ENCODE measurements at regions not wholly inside any gene's neighbourhood (a gene's known extent, or its start where the extent isn't known, plus 50 kb on each side); places are given as distances from the start of the nearest gene placed in this dataset.

DNA sequence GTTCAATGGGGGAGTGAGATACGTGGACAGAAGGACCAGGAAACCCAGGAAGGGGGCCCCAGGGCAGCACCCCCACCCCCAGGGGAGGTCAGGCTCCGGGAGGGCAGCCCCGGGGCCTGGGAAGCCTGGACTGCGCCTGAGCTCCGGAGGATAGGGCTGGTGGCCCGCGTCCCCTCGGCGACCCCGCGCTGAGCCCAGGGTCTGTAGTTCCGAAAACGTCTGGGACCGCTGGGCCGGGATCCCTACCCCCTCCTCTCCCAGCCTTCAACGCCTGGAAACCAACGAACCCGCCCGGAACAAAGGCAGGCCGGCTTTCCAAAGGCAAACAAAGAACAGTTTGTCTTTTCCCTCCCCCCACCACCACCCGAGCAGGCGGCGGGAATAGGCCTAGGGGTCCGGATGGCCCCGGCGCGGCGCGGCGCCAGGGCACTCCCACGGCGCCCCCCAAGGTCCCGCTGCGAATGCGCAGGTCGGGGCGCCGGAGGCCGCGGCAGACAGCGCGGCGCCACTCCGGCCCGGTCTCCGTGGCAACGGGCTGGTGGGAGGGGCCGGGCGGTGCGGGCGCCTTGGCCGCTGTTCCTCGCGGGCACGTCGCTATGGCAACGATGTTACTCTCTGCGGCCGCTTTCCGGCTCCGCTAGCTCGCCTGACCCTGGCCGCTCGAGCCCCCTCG is 58.5 kb downstream of the IGLL1 start (continued):
- TF ChIP-seq, protein P1, sequence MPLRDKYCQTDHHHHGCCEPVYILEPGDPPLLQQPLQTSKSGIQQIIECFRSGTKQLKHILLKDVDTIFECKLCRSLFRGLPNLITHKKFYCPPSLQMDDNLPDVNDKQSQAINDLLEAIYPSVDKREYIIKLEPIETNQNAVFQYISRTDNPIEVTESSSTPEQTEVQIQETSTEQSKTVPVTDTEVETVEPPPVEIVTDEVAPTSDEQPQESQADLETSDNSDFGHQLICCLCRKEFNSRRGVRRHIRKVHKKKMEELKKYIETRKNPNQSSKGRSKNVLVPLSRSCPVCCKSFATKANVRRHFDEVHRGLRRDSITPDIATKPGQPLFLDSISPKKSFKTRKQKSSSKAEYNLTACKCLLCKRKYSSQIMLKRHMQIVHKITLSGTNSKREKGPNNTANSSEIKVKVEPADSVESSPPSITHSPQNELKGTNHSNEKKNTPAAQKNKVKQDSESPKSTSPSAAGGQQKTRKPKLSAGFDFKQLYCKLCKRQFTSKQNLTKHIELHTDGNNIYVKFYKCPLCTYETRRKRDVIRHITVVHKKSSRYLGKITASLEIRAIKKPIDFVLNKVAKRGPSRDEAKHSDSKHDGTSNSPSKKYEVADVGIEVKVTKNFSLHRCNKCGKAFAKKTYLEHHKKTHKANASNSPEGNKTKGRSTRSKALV (CRISPR knock-in tag; IDR thresholded peaks at IDR 0.05): no peak
- no peak for TF ChIP-seq ZNF816 (CRISPR knock-in tag; IDR thresholded peaks at IDR 0.05; ENCODE audit: borderline replicate concordance)
- TF ChIP-seq EEA1 (CRISPR knock-in tag; IDR thresholded peaks at IDR 0.05; ENCODE audit: borderline replicate concordance): peak; percentile 80; the same call in 1 of the 2 replicates
- TF ChIP-seq ETV6 (CRISPR knock-in tag; conservative IDR thresholded peaks at IDR 0.05): peak; percentile 55; the same call in 1 of the 2 replicates
- TF ChIP-seq ZBTB20 (CRISPR knock-in tag; IDR thresholded peaks at IDR 0.05; ENCODE audit: borderline replicate concordance, low read depth): peak; percentile 56; the same call in 1 of the 2 replicates
- TF ChIP-seq ATAD3A (CRISPR knock-in tag; IDR thresholded peaks at IDR 0.05): no peak
- TF ChIP-seq, protein P2, sequence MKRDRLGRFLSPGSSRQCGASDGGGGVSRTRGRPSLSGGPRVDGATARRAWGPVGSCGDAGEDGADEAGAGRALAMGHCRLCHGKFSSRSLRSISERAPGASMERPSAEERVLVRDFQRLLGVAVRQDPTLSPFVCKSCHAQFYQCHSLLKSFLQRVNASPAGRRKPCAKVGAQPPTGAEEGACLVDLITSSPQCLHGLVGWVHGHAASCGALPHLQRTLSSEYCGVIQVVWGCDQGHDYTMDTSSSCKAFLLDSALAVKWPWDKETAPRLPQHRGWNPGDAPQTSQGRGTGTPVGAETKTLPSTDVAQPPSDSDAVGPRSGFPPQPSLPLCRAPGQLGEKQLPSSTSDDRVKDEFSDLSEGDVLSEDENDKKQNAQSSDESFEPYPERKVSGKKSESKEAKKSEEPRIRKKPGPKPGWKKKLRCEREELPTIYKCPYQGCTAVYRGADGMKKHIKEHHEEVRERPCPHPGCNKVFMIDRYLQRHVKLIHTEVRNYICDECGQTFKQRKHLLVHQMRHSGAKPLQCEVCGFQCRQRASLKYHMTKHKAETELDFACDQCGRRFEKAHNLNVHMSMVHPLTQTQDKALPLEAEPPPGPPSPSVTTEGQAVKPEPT (CRISPR knock-in tag; IDR thresholded peaks at IDR 0.05; ENCODE audit: low read depth): no peak
- TF ChIP-seq, protein P3, sequence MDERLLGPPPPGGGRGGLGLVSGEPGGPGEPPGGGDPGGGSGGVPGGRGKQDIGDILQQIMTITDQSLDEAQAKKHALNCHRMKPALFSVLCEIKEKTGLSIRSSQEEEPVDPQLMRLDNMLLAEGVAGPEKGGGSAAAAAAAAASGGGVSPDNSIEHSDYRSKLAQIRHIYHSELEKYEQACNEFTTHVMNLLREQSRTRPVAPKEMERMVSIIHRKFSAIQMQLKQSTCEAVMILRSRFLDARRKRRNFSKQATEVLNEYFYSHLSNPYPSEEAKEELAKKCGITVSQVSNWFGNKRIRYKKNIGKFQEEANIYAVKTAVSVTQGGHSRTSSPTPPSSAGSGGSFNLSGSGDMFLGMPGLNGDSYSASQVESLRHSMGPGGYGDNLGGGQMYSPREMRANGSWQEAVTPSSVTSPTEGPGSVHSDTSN (CRISPR knock-in tag; IDR thresholded peaks at IDR 0.05): no peak
- TF ChIP-seq ZNF382 (CRISPR knock-in tag; IDR thresholded peaks at IDR 0.05; ENCODE audit: borderline replicate concordance): no peak
- TF ChIP-seq, protein P4, sequence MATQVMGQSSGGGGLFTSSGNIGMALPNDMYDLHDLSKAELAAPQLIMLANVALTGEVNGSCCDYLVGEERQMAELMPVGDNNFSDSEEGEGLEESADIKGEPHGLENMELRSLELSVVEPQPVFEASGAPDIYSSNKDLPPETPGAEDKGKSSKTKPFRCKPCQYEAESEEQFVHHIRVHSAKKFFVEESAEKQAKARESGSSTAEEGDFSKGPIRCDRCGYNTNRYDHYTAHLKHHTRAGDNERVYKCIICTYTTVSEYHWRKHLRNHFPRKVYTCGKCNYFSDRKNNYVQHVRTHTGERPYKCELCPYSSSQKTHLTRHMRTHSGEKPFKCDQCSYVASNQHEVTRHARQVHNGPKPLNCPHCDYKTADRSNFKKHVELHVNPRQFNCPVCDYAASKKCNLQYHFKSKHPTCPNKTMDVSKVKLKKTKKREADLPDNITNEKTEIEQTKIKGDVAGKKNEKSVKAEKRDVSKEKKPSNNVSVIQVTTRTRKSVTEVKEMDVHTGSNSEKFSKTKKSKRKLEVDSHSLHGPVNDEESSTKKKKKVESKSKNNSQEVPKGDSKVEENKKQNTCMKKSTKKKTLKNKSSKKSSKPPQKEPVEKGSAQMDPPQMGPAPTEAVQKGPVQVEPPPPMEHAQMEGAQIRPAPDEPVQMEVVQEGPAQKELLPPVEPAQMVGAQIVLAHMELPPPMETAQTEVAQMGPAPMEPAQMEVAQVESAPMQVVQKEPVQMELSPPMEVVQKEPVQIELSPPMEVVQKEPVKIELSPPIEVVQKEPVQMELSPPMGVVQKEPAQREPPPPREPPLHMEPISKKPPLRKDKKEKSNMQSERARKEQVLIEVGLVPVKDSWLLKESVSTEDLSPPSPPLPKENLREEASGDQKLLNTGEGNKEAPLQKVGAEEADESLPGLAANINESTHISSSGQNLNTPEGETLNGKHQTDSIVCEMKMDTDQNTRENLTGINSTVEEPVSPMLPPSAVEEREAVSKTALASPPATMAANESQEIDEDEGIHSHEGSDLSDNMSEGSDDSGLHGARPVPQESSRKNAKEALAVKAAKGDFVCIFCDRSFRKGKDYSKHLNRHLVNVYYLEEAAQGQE (IDR thresholded peaks at IDR 0.05; ENCODE audit: borderline replicate concordance in 1 of 2, low read depth in 1 of 2, low read length in 2 of 2): peak in 1 of 2 experiments; percentile 49; a peak in 1 of 4 replicates
- peak; percentile 62; the same call in 1 of the 2 replicates for TF ChIP-seq GABPB1 (CRISPR knock-in tag; IDR thresholded peaks at IDR 0.05)
- TF ChIP-seq ZNF180 (CRISPR knock-in tag; IDR thresholded peaks at IDR 0.05; ENCODE audit: borderline replicate concordance, low read depth): no peak
- TF ChIP-seq ZFP41 (CRISPR knock-in tag; IDR thresholded peaks at IDR 0.05; ENCODE audit: borderline replicate concordance): no peak
- TF ChIP-seq ISL2 (CRISPR knock-in tag; IDR thresholded peaks at IDR 0.05): peak; percentile 91
- TF ChIP-seq, protein P5, sequence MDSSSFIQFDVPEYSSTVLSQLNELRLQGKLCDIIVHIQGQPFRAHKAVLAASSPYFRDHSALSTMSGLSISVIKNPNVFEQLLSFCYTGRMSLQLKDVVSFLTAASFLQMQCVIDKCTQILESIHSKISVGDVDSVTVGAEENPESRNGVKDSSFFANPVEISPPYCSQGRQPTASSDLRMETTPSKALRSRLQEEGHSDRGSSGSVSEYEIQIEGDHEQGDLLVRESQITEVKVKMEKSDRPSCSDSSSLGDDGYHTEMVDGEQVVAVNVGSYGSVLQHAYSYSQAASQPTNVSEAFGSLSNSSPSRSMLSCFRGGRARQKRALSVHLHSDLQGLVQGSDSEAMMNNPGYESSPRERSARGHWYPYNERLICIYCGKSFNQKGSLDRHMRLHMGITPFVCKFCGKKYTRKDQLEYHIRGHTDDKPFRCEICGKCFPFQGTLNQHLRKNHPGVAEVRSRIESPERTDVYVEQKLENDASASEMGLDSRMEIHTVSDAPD (CRISPR knock-in tag; IDR thresholded peaks at IDR 0.05): 0 out of 2 replicates have a peak, but pooled peaks have one; percentile 51
- TF ChIP-seq, protein P6, sequence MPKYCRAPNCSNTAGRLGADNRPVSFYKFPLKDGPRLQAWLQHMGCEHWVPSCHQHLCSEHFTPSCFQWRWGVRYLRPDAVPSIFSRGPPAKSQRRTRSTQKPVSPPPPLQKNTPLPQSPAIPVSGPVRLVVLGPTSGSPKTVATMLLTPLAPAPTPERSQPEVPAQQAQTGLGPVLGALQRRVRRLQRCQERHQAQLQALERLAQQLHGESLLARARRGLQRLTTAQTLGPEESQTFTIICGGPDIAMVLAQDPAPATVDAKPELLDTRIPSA (CRISPR knock-in tag; IDR thresholded peaks at IDR 0.05; ENCODE audit: borderline replicate concordance): no peak
- no peak for TF ChIP-seq TRIM24 (CRISPR knock-in tag; IDR thresholded peaks at IDR 0.05)
- TF ChIP-seq ZNF720 (CRISPR knock-in tag; IDR thresholded peaks at IDR 0.05): no peak
